NT2/D1 (cell line): ENCODE measurements at regions not wholly inside any gene's neighbourhood (a gene's known extent, or its start where the extent isn't known, plus 50 kb on each side); places are given as distances from the start of the nearest gene placed in this dataset.

ENCODE experiments used
- DNase-seq: peaks from one replicate; pipeline ENCODE4 v3.0.0-alpha.2; 2011; ENCODE audit warnings: low read depth, low spot score
- H3K27me3 ChIP-seq: 2 replicates; pipeline ENCODE4 v1.6.0; 2011; ENCODE audit warnings: mild to moderate bottlenecking; ENCODE audit not compliant: insufficient read length, insufficient read depth
- H3K36me3 ChIP-seq: 2 replicates; pipeline ENCODE4 v1.6.1; 2011; ENCODE audit warnings: mild to moderate bottlenecking, low read length, mixed read lengths; ENCODE audit not compliant: insufficient read depth, insufficient read length
- H3K4me1 ChIP-seq: 2 replicates; pipeline ENCODE4 v1.5.1; 2011; ENCODE audit not compliant: insufficient read depth, insufficient read length
- H3K4me3 ChIP-seq: 2 replicates; pipeline ENCODE4 v1.5.1; 2011; ENCODE audit warnings: low read depth; ENCODE audit not compliant: insufficient read length
- H3K9ac ChIP-seq: 2 replicates; pipeline ENCODE4 v1.6.0; 2011; ENCODE audit warnings: low read depth; ENCODE audit not compliant: insufficient read length
- H3K9me3 ChIP-seq: 2 replicates; pipeline ENCODE4 v1.5.1; 2011; ENCODE audit warnings: mild to moderate bottlenecking, low read length; ENCODE audit not compliant: insufficient read depth
- SUZ12 ChIP-seq: IDR thresholded peaks from 2 replicates; pipeline ENCODE4 v1.6.1; 2011; ENCODE audit not compliant: insufficient read length, insufficient read depth; ENCODE audit errors: extremely low read depth
- YY1 ChIP-seq: IDR thresholded peaks from 2 replicates; pipeline ENCODE4 v1.6.1; 2011; ENCODE audit not compliant: insufficient read length, insufficient read depth
- ZNF274 ChIP-seq: IDR thresholded peaks from 2 replicates; pipeline ENCODE4 v1.6.1; 2011; ENCODE audit warnings: mild to moderate bottlenecking, low read depth, low read length

GRCh38 chr15:37740623-37741141, 193.8 kb upstream of the TMCO5A start:
- DNase-seq: no peak
- no peak overlapping the region for H3K4me3 ChIP-seq
- H3K36me3 ChIP-seq: no peaks in the 10 kb centered on the region
- no peaks in the 10 kb centered on the region for H3K9me3 ChIP-seq
- H3K9ac ChIP-seq: no peak overlapping the region
- H3K27me3 ChIP-seq: no peaks in the 10 kb centered on the region
- TF ChIP-seq SUZ12 (no peak), ZNF274 (no peak), YY1 (no peak)
- H3K4me1 ChIP-seq: no peaks in the 10 kb centered on the region

DNA sequence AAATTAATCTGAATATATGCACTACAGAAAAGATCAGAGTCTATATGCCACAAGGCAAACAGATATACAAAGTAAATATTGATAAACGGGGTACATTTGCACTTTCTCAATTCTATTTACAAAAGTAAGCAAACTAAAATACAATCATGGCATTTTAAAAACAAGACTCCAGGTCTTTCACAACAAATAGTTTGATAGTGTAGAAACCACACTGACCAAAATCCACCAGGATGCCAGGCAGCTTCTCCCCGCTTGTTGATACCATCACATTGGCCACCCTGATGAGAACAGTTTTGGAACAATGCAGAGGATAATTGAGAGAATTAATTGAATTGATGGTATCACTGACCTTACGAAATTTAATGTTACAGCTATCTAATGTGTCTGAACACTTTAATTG, 190.6 kb upstream of the TMCO5A start:
- H3K36me3 ChIP-seq: no peaks in the 10 kb centered on the region
- H3K27me3 ChIP-seq: no peaks in the 10 kb centered on the region
- DNase-seq: no peak
- H3K9ac ChIP-seq: no peak overlapping the region
- no peaks in the 10 kb centered on the region for H3K4me1 ChIP-seq
- H3K9me3 ChIP-seq: no peaks in the 10 kb centered on the region
- TF ChIP-seq YY1: no peak
- no peak for TF ChIP-seq ZNF274
- TF ChIP-seq SUZ12: no peak
- no peak overlapping the region for H3K4me3 ChIP-seq

DNA sequence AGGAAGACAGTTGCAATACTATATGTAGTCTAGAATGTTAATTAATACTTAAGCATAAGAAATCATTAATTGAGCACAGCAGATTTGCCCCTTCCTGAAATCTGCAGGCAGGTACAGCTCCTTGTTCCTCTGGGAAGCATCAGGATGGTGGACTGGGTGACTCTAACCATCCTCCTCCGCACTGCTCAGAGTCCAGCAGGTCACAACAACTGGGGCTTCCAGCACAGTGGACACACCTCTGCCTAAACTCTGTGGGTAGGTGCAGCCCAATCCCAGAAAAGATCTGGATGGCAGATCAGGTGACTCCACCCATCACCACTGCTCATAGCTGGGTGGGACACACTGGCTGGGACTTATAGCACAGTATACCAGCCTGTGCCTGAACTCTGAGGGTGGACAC, 189.9 kb upstream of the TMCO5A start:
- H3K9ac ChIP-seq: no peak overlapping the region
- TF ChIP-seq ZNF274 (no peak), YY1 (no peak), SUZ12 (no peak)
- no peak overlapping the region for H3K4me3 ChIP-seq
- H3K9me3 ChIP-seq: no peaks in the 10 kb centered on the region
- no peak for DNase-seq
- no peaks in the 10 kb centered on the region for H3K27me3 ChIP-seq
- no peaks in the 10 kb centered on the region for H3K4me1 ChIP-seq
- no peaks in the 10 kb centered on the region for H3K36me3 ChIP-seq

- Histone ChIP-seq H3K4me1 (no peaks in the 10 kb centered on the region), H3K9ac (no peak overlapping the region), H3K36me3 (no peaks in the 10 kb centered on the region), H3K4me3 (no peak overlapping the region), H3K27me3 (no peaks in the 10 kb centered on the region), H3K9me3 (no peaks in the 10 kb centered on the region)
- DNase-seq: no peak
- TF ChIP-seq ZNF274 (no peak), YY1 (no peak), SUZ12 (no peak)
Observed at GRCh38 chr15:37751401-37751800, 183.0 kb upstream of the TMCO5A start.

- DNase-seq: no peak
- TF ChIP-seq YY1 (no peak), ZNF274 (no peak), SUZ12 (no peak)
- H3K9me3 ChIP-seq: no peaks in the 10 kb centered on the region
- no peaks in the 10 kb centered on the region for H3K36me3 ChIP-seq
- no peaks in the 10 kb centered on the region for H3K27me3 ChIP-seq
- H3K9ac ChIP-seq: no peak overlapping the region
- H3K4me1 ChIP-seq: no peaks in the 10 kb centered on the region
- H3K4me3 ChIP-seq: no peak overlapping the region
Observed at GRCh38 chr15:37756407-37756806, 178.0 kb upstream of the TMCO5A start.

DNA sequence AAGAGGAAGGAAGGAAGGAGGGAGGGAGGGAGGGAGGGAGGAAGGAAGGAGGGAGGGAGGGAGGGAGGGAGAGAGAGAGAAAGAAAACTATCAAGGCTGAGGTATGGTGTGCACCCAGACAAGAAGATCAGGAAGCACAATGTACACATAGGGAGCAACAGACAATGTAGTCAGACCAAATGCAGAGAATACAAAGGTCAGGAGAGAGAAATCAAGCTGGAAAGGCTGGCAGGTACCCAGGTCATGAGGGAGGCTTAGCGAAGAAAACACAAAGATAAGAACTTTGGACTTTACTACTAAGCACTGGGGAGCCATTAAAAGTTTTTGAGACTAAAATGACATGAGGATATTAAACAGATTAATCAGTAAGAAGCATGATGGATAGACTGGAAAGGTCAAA, 176.0 kb upstream of the TMCO5A start:
- TF ChIP-seq YY1: no peak
- TF ChIP-seq SUZ12: no peak
- no peak for TF ChIP-seq ZNF274

DNA sequence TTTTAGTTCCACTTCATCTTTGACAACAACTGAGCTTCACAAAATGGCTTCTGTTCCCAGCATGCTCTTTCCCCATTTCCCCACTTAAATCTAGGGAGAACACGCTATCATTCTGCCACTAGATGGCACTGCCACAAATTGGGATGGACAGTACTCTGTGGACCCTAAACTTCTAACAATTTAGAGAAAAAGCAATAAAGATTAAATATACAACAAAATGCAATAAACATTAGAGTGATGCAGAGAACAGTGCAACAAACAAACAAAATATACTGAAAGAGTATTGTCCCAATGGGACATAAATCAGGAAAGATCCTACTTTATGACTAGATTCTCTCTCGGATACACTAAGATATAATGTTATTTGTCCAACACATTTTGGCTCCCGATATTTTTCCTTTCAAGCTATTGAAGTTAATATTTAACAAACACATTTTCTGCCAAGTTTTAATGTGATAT, 169.7 kb upstream of the TMCO5A start:
- H3K4me3 ChIP-seq: no peak overlapping the region
- peak; percentile 9 for DNase-seq

More for the DNA sequence above, 176.0 kb upstream of the TMCO5A start:
- Histone ChIP-seq H3K9ac (no peak overlapping the region), H3K4me1 (no peaks in the 10 kb centered on the region), H3K36me3 (no peaks in the 10 kb centered on the region), H3K4me3 (no peak overlapping the region), H3K27me3 (no peaks in the 10 kb centered on the region), H3K9me3 (no peaks in the 10 kb centered on the region)
- DNase-seq: no peak

GRCh38 chr15:37765786-37766185, 168.7 kb upstream of the TMCO5A start:
- Histone ChIP-seq H3K27me3 (no peaks in the 10 kb centered on the region), H3K36me3 (no peaks in the 10 kb centered on the region), H3K9ac (no peak overlapping the region), H3K9me3 (no peaks in the 10 kb centered on the region), H3K4me1 (no peaks in the 10 kb centered on the region), H3K4me3 (no peak overlapping the region)
- DNase-seq: no peak
- TF ChIP-seq YY1 (no peak), SUZ12 (no peak), ZNF274 (no peak)

More for the DNA sequence above, 169.7 kb upstream of the TMCO5A start:
- H3K27me3 ChIP-seq: no peaks in the 10 kb centered on the region
- H3K9me3 ChIP-seq: no peaks in the 10 kb centered on the region
- H3K4me1 ChIP-seq: no peaks in the 10 kb centered on the region
- no peak overlapping the region for H3K9ac ChIP-seq
- H3K36me3 ChIP-seq: no peaks in the 10 kb centered on the region
- no peak for TF ChIP-seq ZNF274
- TF ChIP-seq SUZ12: no peak
- TF ChIP-seq YY1: no peak
